Tibial nerve (tissue), 4 donors: ENCODE measurements at regions not wholly inside any gene's neighbourhood (a gene's known extent, or its start where the extent isn't known, plus 50 kb on each side); places are given as distances from the start of the nearest gene placed in this dataset.

Experiments
- DNase-seq, 2 donors: peaks; one replicate each; pipeline ENCODE4 v3.0.0-alpha.2; 2019; ENCODE audit warnings: low spot score in 2 of 2
- H3K27ac ChIP-seq, 4 donors: fragments of 200-600 bp; sonication (generic) in 3 of 4; one replicate each; pipeline ENCODE4 v1.5.1; 2017 to 2019; ENCODE audit warnings: mild to moderate bottlenecking in 1 of 4
- H3K27me3 ChIP-seq, 2 donors: fragments of 200-600 bp; sonication (generic) in 1 of 2; one replicate each; pipeline versions ENCODE4 v1.5.1 to v1.6.0; 2017 to 2019
- H3K36me3 ChIP-seq, 3 donors: fragments of 200-600 bp; sonication (generic); one replicate each; pipeline ENCODE4 v1.5.1; 2018 to 2019
- H3K4me1 ChIP-seq, 4 donors: fragments of 200-600 bp; sonication (generic) in 3 of 4; one replicate each; pipeline ENCODE4 v1.5.1; 2017 to 2019
- H3K4me3 ChIP-seq, 4 donors: fragments of 200-600 bp; sonication (generic) in 3 of 4; one replicate each; pipeline ENCODE4 v1.5.1; 2017 to 2019; ENCODE audit warnings: mild to moderate bottlenecking in 1 of 4, moderate library complexity in 1 of 4
- H3K9me3 ChIP-seq, 4 donors: fragments of 200-600 bp; sonication (generic) in 3 of 4; one replicate each; pipeline ENCODE4 v1.5.1; 2017 to 2019
- CTCF ChIP-seq, 5 experiments: fragments of 200-600 bp in 3 of 5; fragments of 450-650 bp in 2 of 5; sonication (generic) in 3 of 5; IDR thresholded peaks; one replicate each; pipeline ENCODE4 v1.5.1; 2016 to 2019; ENCODE audit warnings: antibody characterized with exemption in 5 of 5, mild to moderate bottlenecking in 3 of 5, moderate library complexity in 2 of 5
- EP300 ChIP-seq, 2 donors: sonication (generic); formaldehyde crosslinking; IDR thresholded peaks; one replicate each; pipeline ENCODE4 v1.6.1; 2017; ENCODE audit warnings: antibody characterized with exemption in 2 of 2, mild to moderate bottlenecking in 1 of 2
- POLR2A ChIP-seq, 2 donors: fragments of 450-650 bp; IDR thresholded peaks; one replicate each; pipeline ENCODE4 v1.6.1; 2017; ENCODE audit warnings: antibody characterized with exemption in 2 of 2, mild to moderate bottlenecking in 2 of 2, moderate library complexity in 2 of 2
- WGBS, 2 donors: methylation state at CpG; one replicate each; pipeline ENCODE4 v1.1.5; 2018; 5-methylcytosine and 5-hydroxymethylcytosine counted together

- Histone ChIP-seq H3K4me3 (no peak overlapping the region), H3K27me3 (no peaks in the 10 kb centered on the region), H3K4me1 (peaks cover 0 to 10% (median 0%) of the 10 kb centered on the region in 4 donors), H3K27ac (no peak overlapping the region), H3K36me3 (no peaks in the 10 kb centered on the region), H3K9me3 (no peaks in the 10 kb centered on the region)
- no peak for TF ChIP-seq POLR2A (IDR thresholded peaks at IDR 0.05)
- no peak for TF ChIP-seq EP300 (IDR thresholded peaks at IDR 0.05)
- TF ChIP-seq CTCF (IDR thresholded peaks at IDR 0.05): no peak
- no peak for DNase-seq
- WGBS, 2 donors: 93 to 100% methylated on average over 1 of the region's 1 CpG
These were observed 381.8 kb upstream of the MARCKS start for GRCh38 chr6:113475392-113475791.

GRCh38 chr6:113476937-113477839 lies 380.0 kb upstream of the MARCKS start:
- TF ChIP-seq EP300 (IDR thresholded peaks at IDR 0.05): no peak
- TF ChIP-seq POLR2A (IDR thresholded peaks at IDR 0.05): no peak
- no peak for TF ChIP-seq CTCF (IDR thresholded peaks at IDR 0.05)
- no peaks in the 10 kb centered on the region for H3K36me3 ChIP-seq
- WGBS, 2 donors: 63 to 66% methylated on average over 5 of the region's 5 CpGs
- H3K4me1 ChIP-seq: peaks cover 0 to 10% (median 0%) of the 10 kb centered on the region in 4 donors
- no peaks in the 10 kb centered on the region for H3K27me3 ChIP-seq
- no peak for DNase-seq
- no peak overlapping the region for H3K4me3 ChIP-seq
- H3K27ac ChIP-seq: peak overlapping the region in 1 of 4 donors; percentile 9
- H3K9me3 ChIP-seq: no peaks in the 10 kb centered on the region

GRCh38 chr6:113480616-113481015 lies 376.5 kb upstream of the MARCKS start:
- no peak for TF ChIP-seq POLR2A (IDR thresholded peaks at IDR 0.05)
- TF ChIP-seq EP300 (IDR thresholded peaks at IDR 0.05): no peak
- TF ChIP-seq CTCF (IDR thresholded peaks at IDR 0.05): no peak
- DNase-seq: no peak
- H3K27me3 ChIP-seq: no peaks in the 10 kb centered on the region

GRCh38 chr6:113481458-113481857 lies 375.7 kb upstream of the MARCKS start:
- WGBS, 2 donors: 89% methylated on average over 4 of the region's 4 CpGs
- Histone ChIP-seq H3K27ac (no peak overlapping the region), H3K4me3 (no peak overlapping the region), H3K27me3 (no peaks in the 10 kb centered on the region), H3K36me3 (no peaks in the 10 kb centered on the region), H3K9me3 (no peaks in the 10 kb centered on the region), H3K4me1 (peaks cover 0 to 10% (median 0%) of the 10 kb centered on the region in 4 donors)
- DNase-seq: no peak
- no peak for TF ChIP-seq EP300 (IDR thresholded peaks at IDR 0.05)
- no peak for TF ChIP-seq POLR2A (IDR thresholded peaks at IDR 0.05)
- TF ChIP-seq CTCF (IDR thresholded peaks at IDR 0.05): no peak

More at GRCh38 chr6:113480616-113481015, 376.5 kb upstream of the MARCKS start:
- no peak overlapping the region for H3K4me3 ChIP-seq
- no peak overlapping the region for H3K27ac ChIP-seq
- H3K4me1 ChIP-seq: peaks cover 0 to 10% (median 0%) of the 10 kb centered on the region in 4 donors
- 87 to 88% methylated on average over 3 of the region's 3 CpGs for WGBS, 2 donors
- no peaks in the 10 kb centered on the region for H3K9me3 ChIP-seq
- H3K36me3 ChIP-seq: no peaks in the 10 kb centered on the region

GRCh38 chr6:113481910-113482309 lies 375.2 kb upstream of the MARCKS start:
- TF ChIP-seq EP300 (IDR thresholded peaks at IDR 0.05): no peak
- TF ChIP-seq POLR2A (IDR thresholded peaks at IDR 0.05): no peak
- TF ChIP-seq CTCF (IDR thresholded peaks at IDR 0.05): no peak
- Histone ChIP-seq H3K36me3 (no peaks in the 10 kb centered on the region), H3K4me1 (peaks cover 0 to 9% (median 0%) of the 10 kb centered on the region in 4 donors), H3K27ac (no peak overlapping the region), H3K27me3 (no peaks in the 10 kb centered on the region), H3K4me3 (no peak overlapping the region), H3K9me3 (no peaks in the 10 kb centered on the region)
- no peak for DNase-seq
